SK-N-SH (cell line): ENCODE measurements at regions not wholly inside any gene's neighbourhood (a gene's known extent, or its start where the extent isn't known, plus 50 kb on each side); places are given as distances from the start of the nearest gene placed in this dataset.

Source experiments
- CTCF ChIP-seq: fragments of 200-600 bp; sonication (generic); IDR thresholded peaks from 2 replicates; pipeline ENCODE4 v1.6.1; 2017; ENCODE audit warnings: antibody characterized with exemption, mild to moderate bottlenecking, moderate library complexity
- GABPA ChIP-seq: IDR thresholded peaks from 2 replicates; pipeline ENCODE4 v1.4.0; 2012; ENCODE audit warnings: low read depth, mild to moderate bottlenecking
- JUND ChIP-seq: IDR thresholded peaks from 2 replicates; pipeline ENCODE4 v1.4.0; 2012
- MXI1 ChIP-seq: IDR thresholded peaks from 2 replicates; pipeline ENCODE4 v1.6.1; 2012; ENCODE audit warnings: mild to moderate bottlenecking, low read depth, low read length, improper control_type of control experiment
- POLR2AphosphoS5 ChIP-seq: IDR thresholded peaks from 2 replicates; pipeline ENCODE4 v1.6.1; 2012; ENCODE audit warnings: low read depth, low read length
- RXRA ChIP-seq: IDR thresholded peaks from 2 replicates; pipeline ENCODE4 v1.4.0; 2012; ENCODE audit warnings: low read depth, mild to moderate bottlenecking, borderline replicate concordance
- SIN3A ChIP-seq: IDR thresholded peaks from 2 replicates; pipeline ENCODE4 v1.6.1; 2012; ENCODE audit warnings: low read depth, mild to moderate bottlenecking, low read length, moderate library complexity, borderline replicate concordance
- TAF1 ChIP-seq: IDR thresholded peaks from 2 replicates; pipeline ENCODE4 v1.6.1; 2012; ENCODE audit warnings: low read depth, mild to moderate bottlenecking, low read length, moderate library complexity, borderline replicate concordance
- TCF12 ChIP-seq: IDR thresholded peaks from 2 replicates; pipeline ENCODE4 v1.4.0; 2012
- TF ChIP-seq, protein P1 (sequence below): IDR thresholded peaks from 2 replicates; pipeline ENCODE4 v1.4.0; 2012; ENCODE audit warnings: low read depth

- TF ChIP-seq CTCF, result no peak
- TF ChIP-seq GABPA, result no peak
- TF ChIP-seq TAF1, result no peak
- no peak for TF ChIP-seq POLR2AphosphoS5
- no peak for TF ChIP-seq SIN3A
- TF ChIP-seq, protein P1, sequence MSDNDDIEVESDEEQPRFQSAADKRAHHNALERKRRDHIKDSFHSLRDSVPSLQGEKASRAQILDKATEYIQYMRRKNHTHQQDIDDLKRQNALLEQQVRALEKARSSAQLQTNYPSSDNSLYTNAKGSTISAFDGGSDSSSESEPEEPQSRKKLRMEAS, result no peak
- no peak for TF ChIP-seq MXI1
- no peak for TF ChIP-seq TCF12
- no peak for TF ChIP-seq RXRA
- TF ChIP-seq JUND, result no peak
Measured at GRCh38 chr4:15354371-15355297, 73.2 kb upstream of the C1QTNF7 start.
